GM12878 (cell line): ENCODE measurements at regions not wholly inside any gene's neighbourhood (a gene's known extent, or its start where the extent isn't known, plus 50 kb on each side); places are given as distances from the start of the nearest gene placed in this dataset.

Experiments used
- ATF2 ChIP-seq: IDR thresholded peaks from 2 replicates; pipeline ENCODE4 v1.6.1; 2012; ENCODE audit warnings: low read length, inconsistent platforms
- CHD1 ChIP-seq: IDR thresholded peaks from 2 replicates; pipeline ENCODE4 v1.6.1; 2012; ENCODE audit warnings: low read depth, low read length, improper control_type of control experiment
- CREM ChIP-seq: IDR thresholded peaks from 2 replicates; pipeline ENCODE4 v1.6.1; 2014; ENCODE audit warnings: antibody characterized with exemption, low read depth
- MXI1 ChIP-seq: fragments of 150-350 bp; IDR thresholded peaks from 2 replicates; pipeline ENCODE4 v1.6.1; 2011; ENCODE audit warnings: low read depth, mild to moderate bottlenecking, inconsistent platforms, low read length, improper control_type of control experiment
- MYB ChIP-seq: fragments of 150-350 bp; IDR thresholded peaks from 2 replicates; pipeline ENCODE4 v1.6.1; 2014; ENCODE audit warnings: mild to moderate bottlenecking, low read depth, low read length, borderline replicate concordance
- RCOR1 ChIP-seq: conservative IDR thresholded peaks from 2 replicates; pipeline ENCODE4 v1.6.1; 2012; ENCODE audit warnings: low read depth, low read length, improper control_type of control experiment
- SPI1 ChIP-seq: IDR thresholded peaks from 2 replicates; pipeline ENCODE4 v1.6.1; 2011; ENCODE audit warnings: low read depth, mild to moderate bottlenecking, low read length, moderate library complexity, borderline replicate concordance; ENCODE audit not compliant: insufficient read depth
- TARDBP ChIP-seq: IDR thresholded peaks from 2 replicates; pipeline ENCODE4 v1.6.1; 2016; ENCODE audit warnings: borderline replicate concordance
- TCF3 ChIP-seq: IDR thresholded peaks from 2 replicates; pipeline ENCODE4 v1.6.1; 2012; ENCODE audit warnings: low read depth, mild to moderate bottlenecking, low read length, borderline replicate concordance; ENCODE audit not compliant: insufficient read depth
- TF ChIP-seq, protein P1 (sequence below): fragments of 450-650 bp; IDR thresholded peaks from 2 replicates; pipeline ENCODE4 v1.6.1; 2017; ENCODE audit warnings: borderline replicate concordance
- TF ChIP-seq, protein P2 (sequence below): fragments of 450-650 bp; IDR thresholded peaks from 2 replicates; pipeline ENCODE4 v1.6.1; 2017; ENCODE audit warnings: mild to moderate bottlenecking, low read depth, inconsistent platforms; ENCODE audit not compliant: poor library complexity, severe bottlenecking
- TF ChIP-seq, protein P3 (sequence below): fragments of 450-650 bp; formaldehyde crosslinking; IDR thresholded peaks from 2 replicates; pipeline ENCODE4 v1.5.0; 2022; ENCODE audit warnings: mild to moderate bottlenecking, missing genetic modification characterization

GRCh38 chr9:107188376-107188775 lies 94.7 kb upstream of the RAD23B start (continued):
- TF ChIP-seq MXI1 (no peak), RCOR1 (no peak), MYB (no peak), TCF3 (no peak), CHD1 (no peak), SPI1 (no peak), CREM (no peak), ATF2 (no peak), TARDBP (no peak)
- TF ChIP-seq, protein P1, sequence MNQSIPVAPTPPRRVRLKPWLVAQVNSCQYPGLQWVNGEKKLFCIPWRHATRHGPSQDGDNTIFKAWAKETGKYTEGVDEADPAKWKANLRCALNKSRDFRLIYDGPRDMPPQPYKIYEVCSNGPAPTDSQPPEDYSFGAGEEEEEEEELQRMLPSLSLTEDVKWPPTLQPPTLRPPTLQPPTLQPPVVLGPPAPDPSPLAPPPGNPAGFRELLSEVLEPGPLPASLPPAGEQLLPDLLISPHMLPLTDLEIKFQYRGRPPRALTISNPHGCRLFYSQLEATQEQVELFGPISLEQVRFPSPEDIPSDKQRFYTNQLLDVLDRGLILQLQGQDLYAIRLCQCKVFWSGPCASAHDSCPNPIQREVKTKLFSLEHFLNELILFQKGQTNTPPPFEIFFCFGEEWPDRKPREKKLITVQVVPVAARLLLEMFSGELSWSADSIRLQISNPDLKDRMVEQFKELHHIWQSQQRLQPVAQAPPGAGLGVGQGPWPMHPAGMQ = no peak
- TF ChIP-seq, protein P2, sequence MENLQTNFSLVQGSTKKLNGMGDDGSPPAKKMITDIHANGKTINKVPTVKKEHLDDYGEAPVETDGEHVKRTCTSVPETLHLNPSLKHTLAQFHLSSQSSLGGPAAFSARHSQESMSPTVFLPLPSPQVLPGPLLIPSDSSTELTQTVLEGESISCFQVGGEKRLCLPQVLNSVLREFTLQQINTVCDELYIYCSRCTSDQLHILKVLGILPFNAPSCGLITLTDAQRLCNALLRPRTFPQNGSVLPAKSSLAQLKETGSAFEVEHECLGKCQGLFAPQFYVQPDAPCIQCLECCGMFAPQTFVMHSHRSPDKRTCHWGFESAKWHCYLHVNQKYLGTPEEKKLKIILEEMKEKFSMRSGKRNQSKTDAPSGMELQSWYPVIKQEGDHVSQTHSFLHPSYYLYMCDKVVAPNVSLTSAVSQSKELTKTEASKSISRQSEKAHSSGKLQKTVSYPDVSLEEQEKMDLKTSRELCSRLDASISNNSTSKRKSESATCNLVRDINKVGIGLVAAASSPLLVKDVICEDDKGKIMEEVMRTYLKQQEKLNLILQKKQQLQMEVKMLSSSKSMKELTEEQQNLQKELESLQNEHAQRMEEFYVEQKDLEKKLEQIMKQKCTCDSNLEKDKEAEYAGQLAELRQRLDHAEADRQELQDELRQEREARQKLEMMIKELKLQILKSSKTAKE = no peak
- TF ChIP-seq, protein P3, sequence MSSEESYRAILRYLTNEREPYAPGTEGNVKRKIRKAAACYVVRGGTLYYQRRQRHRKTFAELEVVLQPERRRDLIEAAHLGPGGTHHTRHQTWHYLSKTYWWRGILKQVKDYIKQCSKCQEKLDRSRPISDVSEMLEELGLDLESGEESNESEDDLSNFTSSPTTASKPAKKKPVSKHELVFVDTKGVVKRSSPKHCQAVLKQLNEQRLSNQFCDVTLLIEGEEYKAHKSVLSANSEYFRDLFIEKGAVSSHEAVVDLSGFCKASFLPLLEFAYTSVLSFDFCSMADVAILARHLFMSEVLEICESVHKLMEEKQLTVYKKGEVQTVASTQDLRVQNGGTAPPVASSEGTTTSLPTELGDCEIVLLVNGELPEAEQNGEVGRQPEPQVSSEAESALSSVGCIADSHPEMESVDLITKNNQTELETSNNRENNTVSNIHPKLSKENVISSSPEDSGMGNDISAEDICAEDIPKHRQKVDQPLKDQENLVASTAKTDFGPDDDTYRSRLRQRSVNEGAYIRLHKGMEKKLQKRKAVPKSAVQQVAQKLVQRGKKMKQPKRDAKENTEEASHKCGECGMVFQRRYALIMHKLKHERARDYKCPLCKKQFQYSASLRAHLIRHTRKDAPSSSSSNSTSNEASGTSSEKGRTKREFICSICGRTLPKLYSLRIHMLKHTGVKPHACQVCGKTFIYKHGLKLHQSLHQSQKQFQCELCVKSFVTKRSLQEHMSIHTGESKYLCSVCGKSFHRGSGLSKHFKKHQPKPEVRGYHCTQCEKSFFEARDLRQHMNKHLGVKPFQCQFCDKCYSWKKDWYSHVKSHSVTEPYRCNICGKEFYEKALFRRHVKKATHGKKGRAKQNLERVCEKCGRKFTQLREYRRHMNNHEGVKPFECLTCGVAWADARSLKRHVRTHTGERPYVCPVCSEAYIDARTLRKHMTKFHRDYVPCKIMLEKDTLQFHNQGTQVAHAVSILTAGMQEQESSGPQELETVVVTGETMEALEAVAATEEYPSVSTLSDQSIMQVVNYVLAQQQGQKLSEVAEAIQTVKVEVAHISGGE = no peak
